ENCODE measurements at regions not wholly inside any gene's neighbourhood (a gene's known extent, or its start where the extent isn't known, plus 50 kb on each side); places are given as distances from the start of the nearest gene placed in this dataset.

GRCh38 chr16:9170470-9170869, 79.0 kb downstream of the HAPSTR1 start:
- in situ Hi-C loops (cut with HindIII; ENCODE audit: low pct_unique_long_range_greater_than_20kb, low sequenced_read_pairs): no loop called here
- no peaks in the 10 kb centered on the region for H3K36me3 ChIP-seq (ENCODE audit: control insufficient read depth, insufficient read depth, low read length)
- POLR2A ChIA-PET: no interaction called here
- intact Hi-C loops (cut with micrococcal nuclease; ENCODE audit: unreplicated experiment): no loop called here
- no peaks in the 10 kb centered on the region for H3K4me1 ChIP-seq (ENCODE audit: control insufficient read depth, insufficient read depth, low read length)
- H3K4me3 ChIP-seq (ENCODE audit: low read depth in 2 of 2, low read length in 2 of 2): no peak overlapping the region
- BruUV-seq (replicated peaks): no TSS peak
- TF ChIP-seq, protein P1, sequence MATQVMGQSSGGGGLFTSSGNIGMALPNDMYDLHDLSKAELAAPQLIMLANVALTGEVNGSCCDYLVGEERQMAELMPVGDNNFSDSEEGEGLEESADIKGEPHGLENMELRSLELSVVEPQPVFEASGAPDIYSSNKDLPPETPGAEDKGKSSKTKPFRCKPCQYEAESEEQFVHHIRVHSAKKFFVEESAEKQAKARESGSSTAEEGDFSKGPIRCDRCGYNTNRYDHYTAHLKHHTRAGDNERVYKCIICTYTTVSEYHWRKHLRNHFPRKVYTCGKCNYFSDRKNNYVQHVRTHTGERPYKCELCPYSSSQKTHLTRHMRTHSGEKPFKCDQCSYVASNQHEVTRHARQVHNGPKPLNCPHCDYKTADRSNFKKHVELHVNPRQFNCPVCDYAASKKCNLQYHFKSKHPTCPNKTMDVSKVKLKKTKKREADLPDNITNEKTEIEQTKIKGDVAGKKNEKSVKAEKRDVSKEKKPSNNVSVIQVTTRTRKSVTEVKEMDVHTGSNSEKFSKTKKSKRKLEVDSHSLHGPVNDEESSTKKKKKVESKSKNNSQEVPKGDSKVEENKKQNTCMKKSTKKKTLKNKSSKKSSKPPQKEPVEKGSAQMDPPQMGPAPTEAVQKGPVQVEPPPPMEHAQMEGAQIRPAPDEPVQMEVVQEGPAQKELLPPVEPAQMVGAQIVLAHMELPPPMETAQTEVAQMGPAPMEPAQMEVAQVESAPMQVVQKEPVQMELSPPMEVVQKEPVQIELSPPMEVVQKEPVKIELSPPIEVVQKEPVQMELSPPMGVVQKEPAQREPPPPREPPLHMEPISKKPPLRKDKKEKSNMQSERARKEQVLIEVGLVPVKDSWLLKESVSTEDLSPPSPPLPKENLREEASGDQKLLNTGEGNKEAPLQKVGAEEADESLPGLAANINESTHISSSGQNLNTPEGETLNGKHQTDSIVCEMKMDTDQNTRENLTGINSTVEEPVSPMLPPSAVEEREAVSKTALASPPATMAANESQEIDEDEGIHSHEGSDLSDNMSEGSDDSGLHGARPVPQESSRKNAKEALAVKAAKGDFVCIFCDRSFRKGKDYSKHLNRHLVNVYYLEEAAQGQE (IDR thresholded peaks at IDR 0.05; ENCODE audit: insufficient read depth in 1 of 2, low read depth in 2 of 2, low read length in 1 of 2): no peak
- TF ChIP-seq, protein P2, sequence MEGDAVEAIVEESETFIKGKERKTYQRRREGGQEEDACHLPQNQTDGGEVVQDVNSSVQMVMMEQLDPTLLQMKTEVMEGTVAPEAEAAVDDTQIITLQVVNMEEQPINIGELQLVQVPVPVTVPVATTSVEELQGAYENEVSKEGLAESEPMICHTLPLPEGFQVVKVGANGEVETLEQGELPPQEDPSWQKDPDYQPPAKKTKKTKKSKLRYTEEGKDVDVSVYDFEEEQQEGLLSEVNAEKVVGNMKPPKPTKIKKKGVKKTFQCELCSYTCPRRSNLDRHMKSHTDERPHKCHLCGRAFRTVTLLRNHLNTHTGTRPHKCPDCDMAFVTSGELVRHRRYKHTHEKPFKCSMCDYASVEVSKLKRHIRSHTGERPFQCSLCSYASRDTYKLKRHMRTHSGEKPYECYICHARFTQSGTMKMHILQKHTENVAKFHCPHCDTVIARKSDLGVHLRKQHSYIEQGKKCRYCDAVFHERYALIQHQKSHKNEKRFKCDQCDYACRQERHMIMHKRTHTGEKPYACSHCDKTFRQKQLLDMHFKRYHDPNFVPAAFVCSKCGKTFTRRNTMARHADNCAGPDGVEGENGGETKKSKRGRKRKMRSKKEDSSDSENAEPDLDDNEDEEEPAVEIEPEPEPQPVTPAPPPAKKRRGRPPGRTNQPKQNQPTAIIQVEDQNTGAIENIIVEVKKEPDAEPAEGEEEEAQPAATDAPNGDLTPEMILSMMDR (IDR thresholded peaks at IDR 0.05): no peak
- TF ChIP-seq SIN3A (IDR thresholded peaks at IDR 0.05; ENCODE audit: borderline replicate concordance, insufficient read depth, low read depth, low read length) (no peak), TCF7L2 (IDR thresholded peaks at IDR 0.05; ENCODE audit: low read depth, low read length) (no peak), POLR2AphosphoS5 (IDR thresholded peaks at IDR 0.05; ENCODE audit: low read depth, low read length) (no peak)
- no peak overlapping the region for H3K27ac ChIP-seq (ENCODE audit: low read length)
- ATAC-seq (0 out of 2 replicates have a peak, but pooled peaks have one; percentile 45), DNase-seq (ENCODE audit: low read depth, low spot score) (no peak)
- H3K27me3 ChIP-seq (ENCODE audit: control insufficient read depth, insufficient read depth, low read length): no peaks in the 10 kb centered on the region
- H3K9me3 ChIP-seq (ENCODE audit: control insufficient read depth, insufficient read depth, low read depth, low read length): no peaks in the 10 kb centered on the region
- CTCF ChIA-PET: interaction anchor here (1.0 kb wide), 1 partner anchor 478 kb away, joined by 3 read pairs; no protein-coding TSS in a partner anchor

DNA sequence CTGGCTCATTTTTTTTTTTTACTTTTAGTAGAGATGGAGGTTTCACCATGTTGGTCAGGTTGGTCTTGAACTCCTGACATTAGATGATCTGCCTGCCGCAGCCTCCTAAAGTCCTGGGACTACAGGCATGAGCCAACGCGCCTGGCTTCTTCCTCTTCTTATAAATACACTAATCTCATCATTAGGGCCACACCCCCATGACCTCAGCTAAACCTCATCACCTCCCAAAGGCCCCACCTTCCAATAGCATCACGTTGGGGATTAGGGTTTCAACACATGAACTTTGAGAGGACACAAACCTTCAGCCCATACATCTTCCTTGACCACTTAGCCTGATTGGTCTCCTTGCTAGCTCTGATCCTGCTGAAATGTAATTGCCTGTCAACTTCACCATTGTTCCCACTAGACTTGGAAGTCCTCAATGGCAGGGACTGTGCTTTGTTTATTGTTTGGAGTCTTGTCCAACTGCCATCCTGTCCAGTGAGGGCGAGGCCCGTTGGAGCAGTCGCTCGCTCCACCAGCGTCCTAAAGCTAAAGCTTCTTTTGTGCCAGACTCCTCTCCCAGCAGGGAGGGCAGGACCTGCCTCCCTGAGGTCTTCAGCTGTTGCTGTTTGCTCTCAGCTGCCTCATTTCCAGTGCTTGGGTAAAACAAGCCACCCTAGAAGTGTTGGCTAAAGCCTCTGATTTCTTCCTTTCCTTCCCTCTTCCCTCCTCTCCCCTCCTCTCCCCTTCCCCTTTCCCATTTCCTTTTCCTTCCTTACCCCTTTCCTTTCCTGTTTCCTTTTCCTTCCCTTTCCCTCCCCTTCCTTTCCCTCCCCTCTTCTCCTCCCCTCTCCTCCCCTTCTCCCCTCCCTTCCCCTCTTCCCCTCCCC, 85.3 kb downstream of the HAPSTR1 start:
- intact Hi-C loops (cut with micrococcal nuclease; ENCODE audit: unreplicated experiment) (no loop called here), in situ Hi-C loops (cut with HindIII; ENCODE audit: low pct_unique_long_range_greater_than_20kb, low sequenced_read_pairs) (no loop called here)
- ChIA-PET CTCF (no interaction called here), POLR2A (interaction anchor here (0.7 kb wide), 1 partner anchor 231 kb away, joined by 4 read pairs; no protein-coding TSS in a partner anchor)
- ATAC-seq: peak; percentile 57; the same call in 1 of the 2 replicates
- Histone ChIP-seq H3K27ac (ENCODE audit: low read length) (no peak overlapping the region), H3K9me3 (ENCODE audit: control insufficient read depth, insufficient read depth, low read depth, low read length) (no peaks in the 10 kb centered on the region), H3K27me3 (ENCODE audit: control insufficient read depth, insufficient read depth, low read length) (no peaks in the 10 kb centered on the region), H3K4me1 (ENCODE audit: control insufficient read depth, insufficient read depth, low read length) (no peaks in the 10 kb centered on the region), H3K36me3 (ENCODE audit: control insufficient read depth, insufficient read depth, low read length) (no peaks in the 10 kb centered on the region), H3K4me3 (ENCODE audit: low read depth in 2 of 2, low read length in 2 of 2) (no peak overlapping the region)
- no peak for DNase-seq (ENCODE audit: low read depth, low spot score)
- BruUV-seq (replicated peaks): no TSS peak
- no peak for TF ChIP-seq TCF7L2 (IDR thresholded peaks at IDR 0.05; ENCODE audit: low read depth, low read length)
- TF ChIP-seq POLR2AphosphoS5 (IDR thresholded peaks at IDR 0.05; ENCODE audit: low read depth, low read length): no peak
- TF ChIP-seq, protein P1 (IDR thresholded peaks at IDR 0.05; ENCODE audit: insufficient read depth in 1 of 2, low read depth in 2 of 2, low read length in 1 of 2): no peak
